SU-DHL-6 (cell line): ENCODE measurements at regions not wholly inside any gene's neighbourhood (a gene's known extent, or its start where the extent isn't known, plus 50 kb on each side); places are given as distances from the start of the nearest gene placed in this dataset.
"Not testable (repeated sequence)": the region's sequence is repeated elsewhere in the genome, so short reads cannot be mapped to it uniquely, and the experiment has no call there.

ENCODE experiments used
- H2AFZ ChIP-seq: fragments of 200-600 bp; sonication (generic); 2 replicates; pipeline ENCODE4 v1.6.1; 2014; ENCODE audit warnings: low read depth, mild to moderate bottlenecking, moderate library complexity, mixed read lengths, antibody characterized with exemption, low read length; ENCODE audit not compliant: severe bottlenecking
- H3F3A ChIP-seq: fragments of 200-600 bp; shearing (Covaris generic); 2 replicates; pipeline ENCODE4 v1.6.0; 2016; ENCODE audit warnings: antibody characterized with exemption, mild to moderate bottlenecking; ENCODE audit not compliant: insufficient read depth
- H3K27ac ChIP-seq: fragments of 200-600 bp; sonication (generic); 2 replicates; pipeline ENCODE4 v1.5.1; 2016; ENCODE audit warnings: low read depth, mild to moderate bottlenecking, low read length, moderate library complexity, mixed read lengths
- H3K27me3 ChIP-seq: fragments of 200-600 bp; sonication (generic), shearing (Covaris generic); 2 replicates; pipeline ENCODE4 v1.6.0; 2014; ENCODE audit warnings: mild to moderate bottlenecking, low read length
- H3K36me3 ChIP-seq: fragments of 200-600 bp; sonication (generic); 2 replicates; pipeline ENCODE4 v1.6.1; 2014; ENCODE audit warnings: mild to moderate bottlenecking, low read length, mixed read lengths
- H3K4me2 ChIP-seq: fragments of 300-600, 200-600 bp; shearing (Covaris generic), sonication (generic); 2 replicates; pipeline ENCODE4 v1.6.0; 2014; ENCODE audit warnings: low read length, low read depth, mild to moderate bottlenecking; ENCODE audit not compliant: poor library complexity, severe bottlenecking
- H3K4me3 ChIP-seq: fragments of 200-600 bp; sonication (generic); 2 replicates; pipeline ENCODE4 v1.5.1; 2014; ENCODE audit warnings: antibody characterized with exemption, low read length, mild to moderate bottlenecking, mixed read lengths; ENCODE audit not compliant: insufficient read depth, poor library complexity, severe bottlenecking
- H3K79me2 ChIP-seq: fragments of 200-600 bp; sonication (generic); 2 replicates; pipeline ENCODE4 v1.6.1; 2014; ENCODE audit warnings: mild to moderate bottlenecking, low read length, moderate library complexity; ENCODE audit not compliant: insufficient read depth
- H3K9ac ChIP-seq: fragments of 200-600 bp; sonication (generic); 2 replicates; pipeline ENCODE4 v1.7.0; 2014; ENCODE audit warnings: mild to moderate bottlenecking, low read length
- H3K9me2 ChIP-seq: fragments of 200-600 bp; sonication (generic); replicated peaks from 2 replicates; pipeline ENCODE4 v1.6.1; 2014; ENCODE audit warnings: low read length; ENCODE audit not compliant: insufficient read depth
- H3K9me3 ChIP-seq: fragments of 200-600 bp; sonication (generic); 2 replicates; pipeline ENCODE4 v1.6.1; 2014; ENCODE audit warnings: low read length, mixed read lengths; ENCODE audit not compliant: insufficient read depth
- H4K20me1 ChIP-seq: fragments of 200-600 bp; sonication (generic); 2 replicates; pipeline ENCODE4 v1.6.1; 2014; ENCODE audit warnings: low read depth, mild to moderate bottlenecking, antibody characterized with exemption, low read length, moderate library complexity, mixed read lengths
- CTCF ChIP-seq: fragments of 200-600 bp; sonication (generic); IDR thresholded peaks from one replicate; pipeline ENCODE4 v1.5.1; 2017; ENCODE audit warnings: antibody characterized with exemption, mild to moderate bottlenecking, low read length, moderate library complexity; ENCODE audit not compliant: insufficient read depth, poor library complexity, severe bottlenecking
- EZH2phosphoT487 ChIP-seq: fragments of 200-600 bp; sonication (generic), shearing (Covaris generic); conservative IDR thresholded peaks from 2 replicates; pipeline ENCODE4 v1.6.1; 2018; ENCODE audit warnings: mild to moderate bottlenecking, antibody characterized with exemption, low read length, moderate library complexity, mixed read lengths

- no peak overlapping the region for H3K4me3 ChIP-seq
- H3K79me2 ChIP-seq = no peaks in the 10 kb centered on the region
- H2AFZ ChIP-seq = no peak overlapping the region
- no peak overlapping the region for H3K9ac ChIP-seq
- no peaks in the 10 kb centered on the region for H4K20me1 ChIP-seq
- no peaks in the 10 kb centered on the region for H3K9me2 ChIP-seq
- H3K9me3 ChIP-seq = peaks cover 4% of the 10 kb centered on the region; the same call in 1 of the 2 replicates
- no peaks in the 10 kb centered on the region for H3K36me3 ChIP-seq
- no peak overlapping the region for H3K27ac ChIP-seq
- H3F3A ChIP-seq = 0 out of 2 replicates have a peak, but pooled peaks cover 2% of the 10 kb centered on the region
- no peak overlapping the region for H3K4me2 ChIP-seq
- H3K27me3 ChIP-seq = no peaks in the 10 kb centered on the region; the same call in 1 of the 2 replicates
- TF ChIP-seq CTCF = no peak
- TF ChIP-seq EZH2phosphoT487 = no peak
Measured at GRCh38 chr15:66996094-66996493, 69.3 kb upstream of the SMAD3 start.

- Histone ChIP-seq H3K9ac (no peak overlapping the region), H3K9me2 (no peaks in the 10 kb centered on the region), H3K9me3 (peaks cover 4% of the 10 kb centered on the region; the same call in 1 of the 2 replicates), H4K20me1 (no peaks in the 10 kb centered on the region), H3K36me3 (no peaks in the 10 kb centered on the region), H3K79me2 (no peaks in the 10 kb centered on the region), H3K4me3 (no peak overlapping the region), H3F3A (0 out of 2 replicates have a peak, but pooled peaks cover 2% of the 10 kb centered on the region), H3K4me2 (no peak overlapping the region), H2AFZ (no peak overlapping the region), H3K27ac (no peak overlapping the region), H3K27me3 (no peaks in the 10 kb centered on the region; the same call in 1 of the 2 replicates)
- TF ChIP-seq CTCF = no peak
- no peak for TF ChIP-seq EZH2phosphoT487
Measured at GRCh38 chr15:66997212-66997611, 68.2 kb upstream of the SMAD3 start.

GRCh38 chr15:66998234-66998633, 67.2 kb upstream of the SMAD3 start:
- not testable (repeated sequence) for H3K79me2 ChIP-seq, H3K4me2 ChIP-seq, H3F3A ChIP-seq, H3K9me2 ChIP-seq, H4K20me1 ChIP-seq, H2AFZ ChIP-seq, H3K4me3 ChIP-seq, H3K9ac ChIP-seq, H3K9me3 ChIP-seq, H3K36me3 ChIP-seq, H3K27me3 ChIP-seq, H3K27ac ChIP-seq

- Histone ChIP-seq H2AFZ (no peak overlapping the region), H3K4me2 (no peak overlapping the region), H3K27ac (no peak overlapping the region), H3F3A (0 out of 2 replicates have a peak, but pooled peaks cover 2% of the 10 kb centered on the region), H3K9ac (no peak overlapping the region), H3K9me2 (no peaks in the 10 kb centered on the region), H3K27me3 (no peaks in the 10 kb centered on the region; the same call in 1 of the 2 replicates), H4K20me1 (no peaks in the 10 kb centered on the region), H3K79me2 (no peaks in the 10 kb centered on the region), H3K9me3 (peaks cover 4% of the 10 kb centered on the region; the same call in 1 of the 2 replicates), H3K4me3 (no peak overlapping the region), H3K36me3 (no peaks in the 10 kb centered on the region)
- TF ChIP-seq EZH2phosphoT487 = no peak
- TF ChIP-seq CTCF = no peak
Measured at GRCh38 chr15:66999046-66999968, 66.1 kb upstream of the SMAD3 start.
